Renal cortex interstitium (tissue), 11 donors: ENCODE measurements at regions not wholly inside any gene's neighbourhood (a gene's known extent, or its start where the extent isn't known, plus 50 kb on each side); places are given as distances from the start of the nearest gene placed in this dataset.

Experiments used
- DNase-seq, 11 donors: peaks; one replicate each; pipeline ENCODE4 v3.0.0-alpha.2; 2013; ENCODE audit warnings: low read depth in 9 of 11, low spot score in 4 of 11; ENCODE audit errors: extremely low read depth in 1 of 11

- no peak for DNase-seq
These were observed 752.9 kb upstream of the CT83 start for GRCh38 chrX:117215683-117216082.

GRCh38 chrX:117196481-117196880, 733.7 kb upstream of the CT83 start:
- no peak for DNase-seq

- no peak for DNase-seq
These were observed 684.5 kb upstream of the CT83 start for GRCh38 chrX:117147249-117147648.

- DNase-seq: no peak
These were observed 675.3 kb upstream of the CT83 start for GRCh38 chrX:117138070-117138469.

- DNase-seq: no peak
These were observed 672.2 kb upstream of the CT83 start for GRCh38 chrX:117134983-117135382.

- no peak for DNase-seq
These were observed 657.9 kb upstream of the CT83 start for GRCh38 chrX:117120700-117121099.

- DNase-seq: no peak
These were observed 633.8 kb upstream of the CT83 start for GRCh38 chrX:117096528-117096927.

- DNase-seq: no peak
These were observed 632.6 kb upstream of the CT83 start for GRCh38 chrX:117095393-117095792.

- no peak for DNase-seq
These were observed 631.4 kb upstream of the CT83 start for GRCh38 chrX:117094149-117094548.

GRCh38 chrX:117093319-117093718, 630.5 kb upstream of the CT83 start:
- DNase-seq: no peak

GRCh38 chrX:117092641-117093040, 629.9 kb upstream of the CT83 start:
- DNase-seq: no peak

GRCh38 chrX:117063224-117063623, 600.4 kb upstream of the CT83 start:
- DNase-seq: no peak

GRCh38 chrX:117059848-117060247, 597.1 kb upstream of the CT83 start:
- no peak for DNase-seq

- DNase-seq: no peak
These were observed 590.5 kb upstream of the CT83 start for GRCh38 chrX:117053260-117053659.

GRCh38 chrX:117038918-117039440, 576.2 kb upstream of the CT83 start:
- no peak for DNase-seq

- DNase-seq: no peak
These were observed 547.5 kb upstream of the CT83 start for GRCh38 chrX:117010243-117010642.

- DNase-seq: no peak
These were observed 540.2 kb upstream of the CT83 start for GRCh38 chrX:117002981-117003380.

- DNase-seq: no peak
These were observed 512.7 kb upstream of the CT83 start for GRCh38 chrX:116975517-116975916.

- DNase-seq: no peak
These were observed 509.6 kb upstream of the CT83 start for GRCh38 chrX:116972362-116972761.

- peak in 1 of 11 donors; percentile 2 for DNase-seq
These were observed 499.3 kb upstream of the CT83 start for GRCh38 chrX:116961872-116962582.

- DNase-seq: no peak
These were observed 467.5 kb upstream of the CT83 start for GRCh38 chrX:116930311-116930710.
